ENCODE measurements at regions not wholly inside any gene's neighbourhood (a gene's known extent, or its start where the extent isn't known, plus 50 kb on each side); places are given as distances from the start of the nearest gene placed in this dataset.

GRCh38 chr14:42633504-42634095, 1026.9 kb downstream of the LRFN5 start:
- no peak for TF ChIP-seq TCF7L2 (IDR thresholded peaks at IDR 0.05; ENCODE audit: low read depth, low read length)
- TF ChIP-seq REST (IDR thresholded peaks at IDR 0.05; ENCODE audit: insufficient read depth in 1 of 2, low read depth in 2 of 2, low read length in 1 of 2): no peak
- TF ChIP-seq CTCF (IDR thresholded peaks at IDR 0.05): no peak
- TF ChIP-seq POLR2AphosphoS5 (IDR thresholded peaks at IDR 0.05; ENCODE audit: low read depth, low read length): no peak
- TF ChIP-seq SIN3A (IDR thresholded peaks at IDR 0.05; ENCODE audit: borderline replicate concordance, insufficient read depth, low read depth, low read length): no peak
- Histone ChIP-seq H3K36me3 (ENCODE audit: control insufficient read depth, insufficient read depth, low read length) (no peaks in the 10 kb centered on the region), H3K4me1 (ENCODE audit: control insufficient read depth, insufficient read depth, low read length) (no peaks in the 10 kb centered on the region), H3K27ac (ENCODE audit: low read length) (no peak overlapping the region), H3K9me3 (ENCODE audit: control insufficient read depth, insufficient read depth, low read depth, low read length) (no peaks in the 10 kb centered on the region), H3K4me3 (ENCODE audit: low read depth in 2 of 2, low read length in 2 of 2) (no peak overlapping the region), H3K27me3 (ENCODE audit: control insufficient read depth, insufficient read depth, low read length) (no peaks in the 10 kb centered on the region)
- intact Hi-C loops (cut with micrococcal nuclease; ENCODE audit: unreplicated experiment): no loop called here
- no TSS peak for BruUV-seq (replicated peaks)
- ChIA-PET POLR2A (no interaction called here), CTCF (no interaction called here)
- DNase-seq (ENCODE audit: low read depth, low spot score): no peak
- in situ Hi-C loops (cut with HindIII; ENCODE audit: low pct_unique_long_range_greater_than_20kb, low sequenced_read_pairs): no loop called here
- ATAC-seq: no peak

- ChIA-PET CTCF (no interaction called here), POLR2A (no interaction called here)
- ATAC-seq (no peak), DNase-seq (ENCODE audit: low read depth, low spot score) (no peak)
- H3K27ac ChIP-seq (ENCODE audit: low read length): no peak overlapping the region
- intact Hi-C loops (cut with micrococcal nuclease; ENCODE audit: unreplicated experiment): no loop called here
- H3K9me3 ChIP-seq (ENCODE audit: control insufficient read depth, insufficient read depth, low read depth, low read length): no peaks in the 10 kb centered on the region
- in situ Hi-C loops (cut with HindIII; ENCODE audit: low pct_unique_long_range_greater_than_20kb, low sequenced_read_pairs): no loop called here
- no peak overlapping the region for H3K4me3 ChIP-seq (ENCODE audit: low read depth in 2 of 2, low read length in 2 of 2)
- no peaks in the 10 kb centered on the region for H3K27me3 ChIP-seq (ENCODE audit: control insufficient read depth, insufficient read depth, low read length)
- no peaks in the 10 kb centered on the region for H3K36me3 ChIP-seq (ENCODE audit: control insufficient read depth, insufficient read depth, low read length)
- no peaks in the 10 kb centered on the region for H3K4me1 ChIP-seq (ENCODE audit: control insufficient read depth, insufficient read depth, low read length)
- BruUV-seq (replicated peaks): no TSS peak
- TF ChIP-seq TCF7L2 (IDR thresholded peaks at IDR 0.05; ENCODE audit: low read depth, low read length): no peak
- TF ChIP-seq SIN3A (IDR thresholded peaks at IDR 0.05; ENCODE audit: borderline replicate concordance, insufficient read depth, low read depth, low read length): no peak
- no peak for TF ChIP-seq POLR2AphosphoS5 (IDR thresholded peaks at IDR 0.05; ENCODE audit: low read depth, low read length)
- no peak for TF ChIP-seq CTCF (IDR thresholded peaks at IDR 0.05)
- TF ChIP-seq REST (IDR thresholded peaks at IDR 0.05; ENCODE audit: insufficient read depth in 1 of 2, low read depth in 2 of 2, low read length in 1 of 2): no peak
Observed at GRCh38 chr14:42629553-42629952, 1022.9 kb downstream of the LRFN5 start.

Data from Panc1 (cell line).